ENCODE measurements at regions not wholly inside any gene's neighbourhood (a gene's known extent, or its start where the extent isn't known, plus 50 kb on each side); places are given as distances from the start of the nearest gene placed in this dataset.

GRCh38 chr7:92926697-92927044 lies 90.3 kb upstream of the CDK6 start:
- no peaks in the 10 kb centered on the region for H3K36me3 ChIP-seq
- DNase-seq (ENCODE audit: low spot score) (no peak), ATAC-seq (ENCODE audit: insufficient number of reproducible peaks, low FRiP score, low read depth) (no peak)
- H3K9me3 ChIP-seq = peaks cover 8% of the 10 kb centered on the region
- no peaks in the 10 kb centered on the region for H3K4me1 ChIP-seq (ENCODE audit: control insufficient read depth in 1 of 2, low read depth in 2 of 2)
- no peak for TF ChIP-seq CTCF (IDR thresholded peaks at IDR 0.05)
- H3K27me3 ChIP-seq (replicated peaks; ENCODE audit: insufficient read depth) = no peaks in the 10 kb centered on the region
- no peak overlapping the region for H3K27ac ChIP-seq
- H3K4me3 ChIP-seq = no peak overlapping the region

- Histone ChIP-seq H3K36me3 (no peaks in the 10 kb centered on the region), H3K27me3 (replicated peaks; ENCODE audit: insufficient read depth) (no peaks in the 10 kb centered on the region), H3K27ac (no peak overlapping the region), H3K4me1 (ENCODE audit: control insufficient read depth in 1 of 2, low read depth in 2 of 2) (no peaks in the 10 kb centered on the region), H3K9me3 (peaks cover 8% of the 10 kb centered on the region), H3K4me3 (no peak overlapping the region)
- no peak for TF ChIP-seq CTCF (IDR thresholded peaks at IDR 0.05)
- DNase-seq (ENCODE audit: low spot score) (no peak), ATAC-seq (ENCODE audit: insufficient number of reproducible peaks, low FRiP score, low read depth) (no peak)
Measured at GRCh38 chr7:92925876-92926696, 89.7 kb upstream of the CDK6 start.

- Histone ChIP-seq H3K9me3 (peaks cover 3% of the 10 kb centered on the region), H3K36me3 (no peaks in the 10 kb centered on the region), H3K4me3 (no peak overlapping the region), H3K27me3 (replicated peaks; ENCODE audit: insufficient read depth) (no peaks in the 10 kb centered on the region), H3K4me1 (ENCODE audit: control insufficient read depth in 1 of 2, low read depth in 2 of 2) (no peaks in the 10 kb centered on the region), H3K27ac (no peak overlapping the region)
- DNase-seq (ENCODE audit: low spot score) (no peak), ATAC-seq (ENCODE audit: insufficient number of reproducible peaks, low FRiP score, low read depth) (no peak)
- no peak for TF ChIP-seq CTCF (IDR thresholded peaks at IDR 0.05)
Measured at GRCh38 chr7:92924800-92925199, 88.4 kb upstream of the CDK6 start.

DNA sequence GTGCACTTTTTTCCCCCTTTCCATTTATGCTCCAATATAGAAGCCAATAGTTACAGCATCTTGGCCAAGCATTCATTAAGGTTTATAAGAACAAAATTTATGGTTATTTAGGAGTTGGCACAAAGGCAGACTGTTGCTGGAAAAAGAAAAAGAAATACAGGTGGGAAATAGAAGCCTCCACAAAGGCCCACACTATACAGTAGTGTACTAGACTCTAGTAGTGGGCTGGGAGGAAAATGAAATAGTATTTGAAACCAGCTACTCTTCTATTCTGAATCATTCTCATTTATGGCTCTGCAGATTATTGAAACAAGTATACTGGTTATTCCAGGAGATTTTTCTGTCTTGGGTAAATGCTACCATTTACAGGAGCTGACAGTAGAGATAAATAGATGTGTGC lies 80.9 kb upstream of the CDK6 start:
- no peak for DNase-seq (ENCODE audit: low spot score)
- H3K4me3 ChIP-seq = no peak overlapping the region
- no peaks in the 10 kb centered on the region for H3K9me3 ChIP-seq
- H3K27ac ChIP-seq = no peak overlapping the region
- H3K27me3 ChIP-seq (replicated peaks; ENCODE audit: insufficient read depth) = no peaks in the 10 kb centered on the region
- H3K4me1 ChIP-seq (ENCODE audit: control insufficient read depth in 1 of 2, low read depth in 2 of 2) = no peaks in the 10 kb centered on the region
- ATAC-seq (ENCODE audit: insufficient number of reproducible peaks, low FRiP score, low read depth) = no peak
- TF ChIP-seq CTCF (IDR thresholded peaks at IDR 0.05) = no peak
- no peaks in the 10 kb centered on the region for H3K36me3 ChIP-seq

DNA sequence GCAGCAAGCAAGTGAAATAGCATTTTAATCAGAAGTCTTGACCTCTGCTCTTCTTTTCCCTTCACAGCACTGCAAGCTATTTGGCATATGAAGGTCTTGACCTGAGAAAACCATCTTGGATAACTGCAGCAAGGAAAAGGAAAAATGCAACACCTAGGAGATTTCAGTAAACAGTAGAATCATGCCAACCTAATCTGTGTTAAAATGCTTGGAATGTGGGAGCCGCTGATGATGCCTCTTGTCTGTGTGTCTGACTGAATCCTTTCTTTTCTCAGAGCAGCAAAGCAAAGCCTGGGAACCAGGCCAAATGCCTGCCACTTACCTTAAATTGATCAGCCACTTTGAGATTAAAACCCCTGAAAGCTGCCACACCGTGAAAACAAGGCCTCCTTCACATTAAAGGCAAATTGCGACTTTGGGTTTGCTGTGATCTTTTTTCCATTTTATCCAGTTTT lies 80.4 kb upstream of the CDK6 start:
- no peak overlapping the region for H3K27ac ChIP-seq
- no peak for DNase-seq (ENCODE audit: low spot score)
- ATAC-seq (ENCODE audit: insufficient number of reproducible peaks, low FRiP score, low read depth) = no peak
- no peaks in the 10 kb centered on the region for H3K36me3 ChIP-seq
- no peaks in the 10 kb centered on the region for H3K4me1 ChIP-seq (ENCODE audit: control insufficient read depth in 1 of 2, low read depth in 2 of 2)
- H3K9me3 ChIP-seq = no peaks in the 10 kb centered on the region
- TF ChIP-seq CTCF (IDR thresholded peaks at IDR 0.05) = no peak
- H3K4me3 ChIP-seq = no peak overlapping the region
- H3K27me3 ChIP-seq (replicated peaks; ENCODE audit: insufficient read depth) = no peaks in the 10 kb centered on the region

Measured in thoracic aorta (tissue), 2 donors.